Inflammatory macrophage treated with lipopolysaccharide for 1 hour (primary cell): ENCODE measurements at regions not wholly inside any gene's neighbourhood (a gene's known extent, or its start where the extent isn't known, plus 50 kb on each side); places are given as distances from the start of the nearest gene placed in this dataset.

ENCODE experiments used
- DNase-seq, 2 donors: peaks; one replicate each; pipeline ENCODE4 v3.0.0-alpha.2; 2020 to 2022

- no peak for DNase-seq
Observed at GRCh38 chr9:107645464-107645833, 155.9 kb upstream of the KLF4 start.

- DNase-seq = peak; percentile 75
Observed at GRCh38 chr9:107644733-107645463, 155.3 kb upstream of the KLF4 start.

- no peak for DNase-seq
Observed at GRCh38 chr9:107639426-107639825, 149.9 kb upstream of the KLF4 start.

GRCh38 chr9:107638521-107639310, 149.1 kb upstream of the KLF4 start:
- DNase-seq = peak; percentile 69 to 70

GRCh38 chr9:107637421-107638420, 148.2 kb upstream of the KLF4 start:
- peak; percentile 89 to 93 for DNase-seq

GRCh38 chr9:107636571-107637381, 147.2 kb upstream of the KLF4 start:
- DNase-seq = peak; percentile 41 to 57

GRCh38 chr9:107635803-107636174, 146.2 kb upstream of the KLF4 start:
- DNase-seq = no peak

DNA sequence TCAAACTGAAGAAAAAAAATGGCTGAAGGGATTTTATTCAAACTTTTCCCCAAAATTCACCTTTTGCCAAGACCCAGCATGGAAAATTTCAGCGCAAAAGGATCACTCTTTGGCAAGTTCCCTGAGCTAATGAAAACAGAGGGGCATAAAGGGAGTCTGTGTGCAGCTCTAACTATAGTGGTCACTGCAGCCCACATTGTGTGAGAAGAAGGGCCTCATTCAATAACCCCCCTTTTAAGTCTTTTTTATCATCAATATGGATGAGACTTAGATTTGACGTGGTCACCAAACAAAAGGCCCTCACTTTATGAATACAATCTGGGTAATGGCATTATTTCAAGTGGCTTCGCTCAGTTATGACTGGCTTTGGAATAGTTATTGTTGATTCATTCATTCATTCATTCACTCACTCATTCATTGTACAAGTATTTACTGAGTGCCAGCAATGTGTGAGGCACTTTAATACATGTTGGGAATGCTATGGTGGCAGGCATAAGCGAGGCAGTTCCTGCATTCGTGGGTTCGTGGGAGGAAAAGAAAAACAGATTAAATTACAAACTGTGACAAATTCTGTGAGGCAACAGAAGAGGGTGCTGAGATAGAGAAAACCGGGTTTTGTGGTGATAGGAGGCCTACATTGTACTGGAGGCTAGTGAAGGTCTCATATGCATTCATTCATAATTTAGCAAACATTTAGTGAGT, 145.7 kb upstream of the KLF4 start:
- DNase-seq = no peak

DNA sequence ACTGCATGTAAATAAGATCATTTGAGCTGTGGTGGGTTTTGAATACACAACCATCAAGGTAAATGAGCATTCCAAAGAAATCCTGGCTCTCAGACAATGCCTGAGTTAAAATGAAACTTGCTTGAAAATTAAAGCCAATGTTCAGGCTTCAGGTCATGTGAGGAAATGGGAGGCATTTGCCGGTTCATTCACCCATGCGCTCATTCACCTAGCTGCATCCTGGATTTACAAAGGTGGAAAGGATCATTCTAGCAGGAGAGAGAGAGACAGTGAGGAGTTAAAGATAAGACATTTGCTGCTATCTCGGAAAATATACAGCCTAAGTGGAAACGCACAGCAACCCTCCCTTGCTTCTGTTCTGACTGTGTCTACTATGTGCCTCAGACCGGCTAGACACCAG, 143.8 kb upstream of the KLF4 start:
- no peak for DNase-seq

DNA sequence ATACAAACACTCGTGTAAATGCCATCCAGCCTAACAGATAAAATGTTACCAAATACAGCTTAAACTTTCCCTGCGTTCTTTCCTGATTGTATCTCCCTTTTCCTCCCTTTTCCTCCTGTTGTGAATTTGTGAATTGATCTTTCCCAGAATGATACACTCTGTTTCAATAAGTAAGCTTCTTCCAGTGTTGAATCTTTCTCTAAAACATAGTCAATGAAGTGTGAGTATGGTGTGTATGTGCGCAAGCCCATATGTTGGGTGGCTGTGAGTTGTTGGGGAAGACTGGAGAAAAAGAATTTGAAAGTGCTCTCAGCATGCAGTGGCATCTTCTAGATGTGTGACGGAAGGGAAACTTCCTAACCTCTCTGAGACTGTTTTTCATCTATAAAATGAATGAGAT, 143.1 kb upstream of the KLF4 start:
- DNase-seq = no peak

- no peak for DNase-seq
Observed at GRCh38 chr9:107632216-107632615, 142.6 kb upstream of the KLF4 start.

GRCh38 chr9:107631788-107632187, 142.2 kb upstream of the KLF4 start:
- no peak for DNase-seq

DNA sequence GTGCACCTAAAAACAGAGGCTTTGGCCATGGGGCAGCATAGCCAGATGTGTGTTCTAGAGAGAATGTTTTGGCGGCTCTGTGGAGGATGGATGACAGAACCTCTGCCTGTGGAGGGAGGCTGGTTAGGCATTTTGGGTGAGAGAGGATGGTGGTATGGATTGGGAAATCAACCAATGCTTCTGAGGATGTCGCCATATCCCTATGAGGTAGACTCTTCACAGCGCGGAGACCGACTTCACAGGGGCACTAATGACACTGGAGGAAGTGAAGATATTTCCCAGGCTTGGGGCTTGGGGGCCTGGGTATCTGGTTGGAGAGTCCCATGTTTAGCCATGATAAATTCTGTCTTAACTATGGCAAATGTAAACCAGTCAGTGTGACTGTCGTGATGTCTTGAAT, 140.6 kb upstream of the KLF4 start:
- no peak for DNase-seq

GRCh38 chr9:107628444-107628843, 138.9 kb upstream of the KLF4 start:
- no peak for DNase-seq

- DNase-seq = no peak
Observed at GRCh38 chr9:107627781-107628180, 138.2 kb upstream of the KLF4 start.

DNA sequence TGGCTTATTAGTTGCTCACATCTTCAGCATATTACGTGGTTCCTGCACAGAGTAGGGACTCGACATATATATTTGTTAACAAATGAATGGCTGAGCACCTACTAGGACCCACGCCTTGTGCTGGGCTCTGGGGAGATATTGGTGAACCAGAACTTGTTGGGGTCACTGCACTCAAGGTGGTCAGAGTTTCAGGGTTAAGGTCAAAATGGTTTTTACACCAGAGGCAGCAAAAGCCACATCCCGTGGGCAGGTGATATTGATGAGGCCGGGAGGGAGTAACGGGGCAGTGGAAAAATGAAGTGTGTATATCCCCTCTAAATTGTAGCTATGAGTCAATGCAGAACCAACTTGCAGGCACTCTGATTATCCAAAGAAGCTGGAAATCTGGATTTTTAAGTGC, 136.5 kb upstream of the KLF4 start:
- no peak for DNase-seq

- no peak for DNase-seq
Observed at GRCh38 chr9:107625383-107625984, 135.9 kb upstream of the KLF4 start.

DNA sequence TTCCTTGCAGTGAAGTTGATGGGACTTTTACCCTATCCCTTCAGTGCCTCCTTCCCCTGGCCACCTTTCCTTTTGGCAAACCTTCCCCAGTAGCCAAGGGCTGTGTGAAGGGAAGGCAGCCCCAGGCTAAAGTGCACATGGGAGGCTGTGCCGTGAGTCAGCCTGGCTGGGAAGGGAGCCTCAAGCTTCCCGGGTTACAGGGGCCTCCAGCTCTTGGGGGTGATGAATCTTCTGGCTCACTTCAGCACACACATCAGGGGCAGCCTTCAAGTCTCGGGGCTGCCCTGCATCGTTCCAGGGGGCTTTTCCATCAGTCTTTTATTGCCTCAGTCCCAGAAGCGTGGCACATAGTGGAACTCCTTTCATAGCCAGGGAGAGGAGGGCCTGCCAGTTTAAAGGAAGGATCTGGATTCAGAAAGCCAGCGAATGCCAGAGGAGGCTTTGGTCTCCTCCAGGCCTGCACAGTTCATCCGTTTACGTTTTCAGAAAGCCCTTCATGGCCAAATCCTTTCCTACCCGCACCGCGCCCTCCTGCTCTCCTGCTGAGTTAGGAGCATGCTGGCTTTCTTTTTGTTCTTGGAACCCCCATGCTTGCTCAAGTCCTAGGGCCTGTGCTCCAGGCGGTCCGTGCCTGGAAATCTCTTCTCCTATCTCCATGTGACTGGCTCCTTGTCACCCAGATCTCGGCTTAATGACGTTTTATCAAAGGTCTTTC, 134.8 kb upstream of the KLF4 start:
- no peak for DNase-seq

- DNase-seq = no peak
Observed at GRCh38 chr9:107621436-107621835, 131.9 kb upstream of the KLF4 start.

GRCh38 chr9:107620801-107621200, 131.2 kb upstream of the KLF4 start:
- DNase-seq = no peak

DNA sequence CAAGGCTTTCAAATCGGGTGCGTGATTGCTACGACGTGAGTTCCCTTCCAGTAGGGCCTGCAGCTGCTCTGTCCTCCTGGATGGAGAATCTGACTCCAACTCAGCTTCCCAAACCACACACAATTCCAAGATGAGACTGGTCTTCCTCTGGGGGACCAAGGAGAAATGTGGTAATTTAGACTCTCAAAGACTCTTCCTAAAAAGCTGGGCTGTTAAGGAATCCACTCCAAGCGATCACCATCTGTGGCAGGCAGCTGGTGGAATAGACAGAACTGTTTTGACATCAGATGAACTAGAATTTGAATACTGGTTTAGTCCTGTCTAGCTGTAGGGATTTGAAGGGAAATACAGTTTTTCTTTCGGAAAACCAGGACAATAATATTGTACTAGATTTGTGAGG, 130.7 kb upstream of the KLF4 start:
- no peak for DNase-seq
